Peyer's patch (tissue), 4 donors: ENCODE measurements at regions not wholly inside any gene's neighbourhood (a gene's known extent, or its start where the extent isn't known, plus 50 kb on each side); places are given as distances from the start of the nearest gene placed in this dataset.

Experiments used
- DNase-seq, 3 donors: peaks; one replicate each; pipeline ENCODE4 v3.0.0-alpha.2; 2017 to 2019
- H3K27ac ChIP-seq, 4 donors: fragments of 200-600 bp; sonication (generic); one replicate each; pipeline ENCODE4 v1.5.1; 2016 to 2019
- H3K27me3 ChIP-seq, 2 donors: fragments of 200-600 bp; sonication (generic); one replicate each; pipeline ENCODE4 v1.5.1; 2019
- H3K36me3 ChIP-seq, 3 donors: fragments of 200-600 bp; sonication (generic); one replicate each; pipeline ENCODE4 v1.5.1; 2016 to 2019
- H3K4me1 ChIP-seq, 4 donors: fragments of 200-600 bp; sonication (generic); one replicate each; pipeline ENCODE4 v1.5.1; 2016 to 2019
- H3K4me3 ChIP-seq, 4 donors: fragments of 200-600 bp; sonication (generic); 1 replicate in 3 of 4; 2 replicates in 1 of 4; pipeline ENCODE4 v1.5.1; 2016 to 2019; ENCODE audit warnings: mild to moderate bottlenecking in 1 of 4
- H3K9me3 ChIP-seq, 4 donors: fragments of 200-600 bp; sonication (generic); one replicate each; pipeline ENCODE4 v1.5.1; 2016 to 2019; ENCODE audit warnings: mild to moderate bottlenecking in 1 of 4
- POLR2A ChIP-seq, 2 donors: fragments of 450-650 bp; IDR thresholded peaks; one replicate each; pipeline ENCODE4 v1.5.1; 2017; ENCODE audit warnings: antibody characterized with exemption in 2 of 2, mild to moderate bottlenecking in 2 of 2, moderate library complexity in 2 of 2
- TF ChIP-seq, protein P1 (sequence below), 6 experiments: fragments of 450-650 bp in 4 of 6; fragments of 200-600 bp in 2 of 6; sonication (generic) in 1 of 6; IDR thresholded peaks; one replicate each; pipeline ENCODE4 v1.5.1; 2017 to 2019; ENCODE audit warnings: antibody characterized with exemption in 6 of 6, mild to moderate bottlenecking in 3 of 6, moderate library complexity in 1 of 6

DNA sequence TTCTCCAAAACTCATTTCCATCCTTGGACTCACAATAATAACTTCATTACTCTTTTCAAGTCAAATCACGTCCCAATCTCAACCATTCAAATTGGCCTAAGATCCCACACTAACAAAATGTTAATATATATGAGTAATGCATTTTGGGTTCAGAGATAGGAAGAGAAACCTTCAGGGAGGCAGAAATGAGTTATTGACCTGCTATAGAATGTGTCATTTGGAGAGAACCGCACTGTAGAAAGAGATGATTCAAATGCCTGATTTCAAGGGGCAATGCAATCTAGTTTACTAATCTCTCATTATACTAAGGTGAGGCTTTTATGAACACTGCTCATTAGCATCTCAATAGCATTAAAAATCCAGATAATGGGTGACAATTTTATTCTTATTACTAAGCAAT, 1595.0 kb upstream of the GOT2 start:
- TF ChIP-seq, protein P1, sequence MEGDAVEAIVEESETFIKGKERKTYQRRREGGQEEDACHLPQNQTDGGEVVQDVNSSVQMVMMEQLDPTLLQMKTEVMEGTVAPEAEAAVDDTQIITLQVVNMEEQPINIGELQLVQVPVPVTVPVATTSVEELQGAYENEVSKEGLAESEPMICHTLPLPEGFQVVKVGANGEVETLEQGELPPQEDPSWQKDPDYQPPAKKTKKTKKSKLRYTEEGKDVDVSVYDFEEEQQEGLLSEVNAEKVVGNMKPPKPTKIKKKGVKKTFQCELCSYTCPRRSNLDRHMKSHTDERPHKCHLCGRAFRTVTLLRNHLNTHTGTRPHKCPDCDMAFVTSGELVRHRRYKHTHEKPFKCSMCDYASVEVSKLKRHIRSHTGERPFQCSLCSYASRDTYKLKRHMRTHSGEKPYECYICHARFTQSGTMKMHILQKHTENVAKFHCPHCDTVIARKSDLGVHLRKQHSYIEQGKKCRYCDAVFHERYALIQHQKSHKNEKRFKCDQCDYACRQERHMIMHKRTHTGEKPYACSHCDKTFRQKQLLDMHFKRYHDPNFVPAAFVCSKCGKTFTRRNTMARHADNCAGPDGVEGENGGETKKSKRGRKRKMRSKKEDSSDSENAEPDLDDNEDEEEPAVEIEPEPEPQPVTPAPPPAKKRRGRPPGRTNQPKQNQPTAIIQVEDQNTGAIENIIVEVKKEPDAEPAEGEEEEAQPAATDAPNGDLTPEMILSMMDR (IDR thresholded peaks at IDR 0.05): no peak
- TF ChIP-seq POLR2A (IDR thresholded peaks at IDR 0.05): no peak
- Histone ChIP-seq H3K4me3 (no peak overlapping the region), H3K27me3 (no peaks in the 10 kb centered on the region), H3K27ac (no peak overlapping the region), H3K9me3 (peaks cover 0 to 2% (median 0%) of the 10 kb centered on the region in 4 donors), H3K36me3 (no peaks in the 10 kb centered on the region), H3K4me1 (no peaks in the 10 kb centered on the region)
- DNase-seq: no peak

DNA sequence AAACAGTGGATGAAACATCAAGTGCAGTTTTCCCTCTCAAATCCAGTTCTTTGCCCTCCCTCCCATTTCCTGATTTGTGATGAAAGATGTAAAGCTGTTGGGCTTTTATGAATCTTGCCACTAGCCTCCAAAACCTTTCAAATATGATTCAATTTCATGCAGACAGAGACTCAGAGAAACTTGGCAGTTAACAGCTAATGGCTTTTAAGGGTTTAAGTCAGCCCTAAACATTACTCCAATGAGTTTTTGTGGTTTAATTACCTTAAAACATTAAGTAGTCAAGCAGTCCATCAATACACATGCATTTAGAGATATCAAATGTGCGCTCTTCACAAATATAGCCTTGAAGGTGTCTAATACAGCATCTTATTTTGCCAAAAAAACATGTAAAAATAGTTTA, 1594.0 kb upstream of the GOT2 start:
- Histone ChIP-seq H3K4me1 (no peaks in the 10 kb centered on the region), H3K27me3 (no peaks in the 10 kb centered on the region), H3K9me3 (peaks cover 0 to 2% (median 0%) of the 10 kb centered on the region in 4 donors), H3K4me3 (no peak overlapping the region), H3K36me3 (no peaks in the 10 kb centered on the region), H3K27ac (no peak overlapping the region)
- TF ChIP-seq POLR2A (IDR thresholded peaks at IDR 0.05): no peak
- TF ChIP-seq, protein P1 (IDR thresholded peaks at IDR 0.05): no peak
- no peak for DNase-seq

DNA sequence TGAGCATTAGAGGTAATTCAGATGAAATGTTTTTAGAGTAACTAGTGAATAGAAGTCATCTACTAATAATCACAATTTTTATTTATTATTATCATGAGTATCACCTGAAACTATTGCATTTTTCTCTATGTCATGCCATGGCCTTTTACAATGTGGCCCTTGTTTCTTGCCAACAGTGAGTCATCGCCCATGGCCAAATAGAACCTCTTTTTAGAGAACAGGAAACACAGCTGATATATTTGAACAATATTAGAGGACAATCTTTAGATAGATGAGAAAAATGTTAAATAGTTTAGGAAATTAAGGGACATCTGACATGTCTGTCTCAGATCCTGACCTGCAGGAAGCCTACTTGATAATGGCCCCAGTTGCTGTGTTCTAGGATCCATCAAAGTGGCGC, 1584.4 kb upstream of the GOT2 start:
- Histone ChIP-seq H3K27ac (no peak overlapping the region), H3K36me3 (no peaks in the 10 kb centered on the region), H3K27me3 (no peaks in the 10 kb centered on the region), H3K4me1 (no peaks in the 10 kb centered on the region), H3K4me3 (no peak overlapping the region), H3K9me3 (no peaks in the 10 kb centered on the region)
- no peak for TF ChIP-seq POLR2A (IDR thresholded peaks at IDR 0.05)
- TF ChIP-seq, protein P1 (IDR thresholded peaks at IDR 0.05): no peak
- no peak for DNase-seq

DNA sequence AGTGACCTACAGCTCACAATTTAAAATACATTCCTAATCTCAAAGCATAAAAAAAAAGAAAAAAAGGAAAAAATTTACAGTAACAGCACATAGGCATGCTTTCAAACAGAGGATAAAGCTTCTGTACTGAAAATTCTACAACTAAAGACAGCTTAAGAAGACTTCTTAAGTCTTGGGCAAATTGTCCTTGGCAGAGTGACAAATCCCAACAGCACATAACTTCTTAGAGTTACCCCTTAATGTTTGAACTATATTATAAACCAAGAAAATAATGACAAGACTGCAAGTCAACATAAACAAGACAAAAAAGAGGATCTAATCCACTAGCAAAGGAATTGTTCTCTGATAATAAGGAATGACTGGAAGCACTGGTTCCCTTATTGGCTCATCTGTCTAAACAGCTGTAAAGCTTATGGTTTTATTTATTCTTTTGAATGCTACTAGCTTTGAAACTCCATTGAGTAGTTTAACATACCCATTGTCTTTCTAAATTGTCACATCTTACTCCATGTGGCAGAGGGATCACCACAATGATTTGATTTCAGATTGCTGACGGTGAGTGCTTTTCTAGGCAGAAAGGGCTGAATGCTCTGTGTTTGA, 1576.8 kb upstream of the GOT2 start:
- TF ChIP-seq, protein P1 (IDR thresholded peaks at IDR 0.05): no peak
- TF ChIP-seq POLR2A (IDR thresholded peaks at IDR 0.05): no peak
- no peak overlapping the region for H3K4me3 ChIP-seq
- no peaks in the 10 kb centered on the region for H3K36me3 ChIP-seq
- H3K27me3 ChIP-seq: no peaks in the 10 kb centered on the region
- no peak for DNase-seq
- H3K27ac ChIP-seq: no peak overlapping the region
- H3K4me1 ChIP-seq: no peaks in the 10 kb centered on the region
- H3K9me3 ChIP-seq: no peaks in the 10 kb centered on the region

DNA sequence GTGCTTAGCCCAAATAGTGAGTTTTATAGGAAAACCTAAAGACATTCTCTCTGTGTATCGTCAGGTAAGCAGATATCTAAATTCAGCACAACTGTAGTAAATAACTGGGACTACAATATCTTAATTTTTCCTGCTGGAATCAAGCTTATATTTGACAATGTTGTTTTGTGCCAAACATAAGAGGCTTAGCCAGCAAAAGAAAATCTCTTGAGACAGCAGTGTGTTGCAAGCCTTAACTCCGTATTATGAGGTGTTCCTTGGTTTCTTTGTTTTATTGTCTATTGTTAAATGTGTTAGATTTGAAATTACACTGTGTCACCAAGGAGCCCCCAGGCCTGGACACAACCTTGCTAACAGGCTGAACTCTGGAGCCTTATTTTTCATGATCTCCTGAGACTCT, 1570.6 kb upstream of the GOT2 start:
- TF ChIP-seq POLR2A (IDR thresholded peaks at IDR 0.05): no peak
- TF ChIP-seq, protein P1 (IDR thresholded peaks at IDR 0.05): no peak
- no peak for DNase-seq
- Histone ChIP-seq H3K27me3 (no peaks in the 10 kb centered on the region), H3K4me3 (no peak overlapping the region), H3K27ac (no peak overlapping the region), H3K9me3 (no peaks in the 10 kb centered on the region), H3K36me3 (no peaks in the 10 kb centered on the region), H3K4me1 (no peaks in the 10 kb centered on the region)

DNA sequence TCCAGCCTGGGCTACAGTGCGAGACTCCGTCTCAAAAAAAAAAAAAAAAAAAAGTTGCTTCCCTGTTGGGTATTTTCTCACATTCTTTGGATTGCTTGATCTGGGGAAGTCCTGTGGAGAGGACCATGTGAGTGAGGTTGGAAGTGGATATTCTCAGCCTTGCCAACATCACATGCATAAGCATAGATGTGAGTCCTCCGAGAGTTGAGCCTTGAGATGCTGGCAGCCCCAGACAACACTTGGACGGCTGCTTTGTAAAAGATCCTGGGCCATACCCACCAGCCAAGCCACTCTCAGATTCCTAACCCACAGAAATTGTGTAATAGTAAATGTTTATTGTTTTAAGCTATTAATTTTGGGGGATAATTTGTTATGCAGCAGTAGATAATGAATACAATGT, 1570.0 kb upstream of the GOT2 start:
- H3K27ac ChIP-seq: no peak overlapping the region
- H3K27me3 ChIP-seq: no peaks in the 10 kb centered on the region

More for the DNA sequence above, 1570.0 kb upstream of the GOT2 start:
- no peak for TF ChIP-seq POLR2A (IDR thresholded peaks at IDR 0.05)
- TF ChIP-seq, protein P1 (IDR thresholded peaks at IDR 0.05): no peak
- no peak overlapping the region for H3K4me3 ChIP-seq
- no peaks in the 10 kb centered on the region for H3K9me3 ChIP-seq
- no peaks in the 10 kb centered on the region for H3K4me1 ChIP-seq
- H3K36me3 ChIP-seq: no peaks in the 10 kb centered on the region
- DNase-seq: no peak
